ENCODE measurements at regions not wholly inside any gene's neighbourhood (a gene's known extent, or its start where the extent isn't known, plus 50 kb on each side); places are given as distances from the start of the nearest gene placed in this dataset.

DNA sequence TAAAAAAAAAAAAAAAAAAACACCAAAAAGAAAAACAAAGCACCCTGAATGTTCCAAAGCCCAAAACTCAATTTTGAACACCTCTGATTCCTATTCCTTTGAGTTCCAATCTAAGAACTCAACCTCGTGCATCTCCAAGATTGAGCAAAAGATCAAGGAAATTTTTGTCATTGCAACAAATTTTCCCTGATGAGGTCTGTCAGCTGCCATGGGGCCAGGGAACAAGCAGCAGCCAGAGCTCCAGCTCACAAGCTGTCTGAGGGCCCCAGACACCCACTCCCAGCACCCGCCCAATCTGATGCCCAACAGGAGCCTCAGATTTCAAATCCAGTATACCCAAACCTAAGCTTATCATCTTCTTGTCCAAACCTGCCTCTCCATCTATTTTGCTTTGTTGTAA is 87.6 kb upstream of the ACP3 start:
- POLR2A ChIA-PET, result no interaction called here
- 0% methylated on average over 2 of the region's 2 CpGs for WGBS (ENCODE audit: low lambda C conversion rate)
- Histone ChIP-seq H3K4me3 (replicated peaks in 1 of 3; ENCODE audit: insufficient read depth in 1 of 3, low read depth in 2 of 3, low read length in 3 of 3) (no peak overlapping the region), H3K79me2 (ENCODE audit: insufficient read depth, low read length) (no peaks in the 10 kb centered on the region), H3K27me3 (ENCODE audit: control insufficient read depth in 1 of 2, insufficient read depth in 2 of 2, low read length in 2 of 2) (no peaks in the 10 kb centered on the region), H3K9me3 (ENCODE audit: low read length) (no peaks in the 10 kb centered on the region), H3K9ac (ENCODE audit: insufficient read depth, low read depth, low read length) (no peak overlapping the region), H4K20me1 (ENCODE audit: insufficient read depth, low read length) (no peaks in the 10 kb centered on the region), H3K27ac (ENCODE audit: extremely low read length, insufficient read depth, low read length) (no peak overlapping the region), H2AFZ (ENCODE audit: low read length) (no peak overlapping the region), H3K4me1 (ENCODE audit: insufficient read depth, low read length) (no peaks in the 10 kb centered on the region), H3K36me3 (replicated peaks in 1 of 2; ENCODE audit: control insufficient read depth in 1 of 2, insufficient read depth in 2 of 2, low read length in 2 of 2) (no peaks in the 10 kb centered on the region), H3K4me2 (ENCODE audit: low read depth, low read length) (no peak overlapping the region)
- ATAC-seq, result no peak
- no peak for TF ChIP-seq CHCHD3 (CRISPR knock-in tag; IDR thresholded peaks at IDR 0.05)
- TF ChIP-seq, protein P1, sequence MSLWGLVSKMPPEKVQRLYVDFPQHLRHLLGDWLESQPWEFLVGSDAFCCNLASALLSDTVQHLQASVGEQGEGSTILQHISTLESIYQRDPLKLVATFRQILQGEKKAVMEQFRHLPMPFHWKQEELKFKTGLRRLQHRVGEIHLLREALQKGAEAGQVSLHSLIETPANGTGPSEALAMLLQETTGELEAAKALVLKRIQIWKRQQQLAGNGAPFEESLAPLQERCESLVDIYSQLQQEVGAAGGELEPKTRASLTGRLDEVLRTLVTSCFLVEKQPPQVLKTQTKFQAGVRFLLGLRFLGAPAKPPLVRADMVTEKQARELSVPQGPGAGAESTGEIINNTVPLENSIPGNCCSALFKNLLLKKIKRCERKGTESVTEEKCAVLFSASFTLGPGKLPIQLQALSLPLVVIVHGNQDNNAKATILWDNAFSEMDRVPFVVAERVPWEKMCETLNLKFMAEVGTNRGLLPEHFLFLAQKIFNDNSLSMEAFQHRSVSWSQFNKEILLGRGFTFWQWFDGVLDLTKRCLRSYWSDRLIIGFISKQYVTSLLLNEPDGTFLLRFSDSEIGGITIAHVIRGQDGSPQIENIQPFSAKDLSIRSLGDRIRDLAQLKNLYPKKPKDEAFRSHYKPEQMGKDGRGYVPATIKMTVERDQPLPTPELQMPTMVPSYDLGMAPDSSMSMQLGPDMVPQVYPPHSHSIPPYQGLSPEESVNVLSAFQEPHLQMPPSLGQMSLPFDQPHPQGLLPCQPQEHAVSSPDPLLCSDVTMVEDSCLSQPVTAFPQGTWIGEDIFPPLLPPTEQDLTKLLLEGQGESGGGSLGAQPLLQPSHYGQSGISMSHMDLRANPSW (CRISPR knock-in tag; IDR thresholded peaks at IDR 0.05; ENCODE audit: borderline replicate concordance), result no peak
- TF ChIP-seq SAFB2 (CRISPR knock-in tag; IDR thresholded peaks at IDR 0.05; ENCODE audit: borderline replicate concordance, low read depth), result no peak
- TF ChIP-seq ZNF766 (CRISPR knock-in tag; IDR thresholded peaks at IDR 0.05; ENCODE audit: borderline replicate concordance), result no peak
- TF ChIP-seq RBAK (CRISPR knock-in tag; IDR thresholded peaks at IDR 0.05), result no peak
- TF ChIP-seq TARDBP (CRISPR knock-in tag; IDR thresholded peaks at IDR 0.05), result no peak
- TF ChIP-seq, protein P2, sequence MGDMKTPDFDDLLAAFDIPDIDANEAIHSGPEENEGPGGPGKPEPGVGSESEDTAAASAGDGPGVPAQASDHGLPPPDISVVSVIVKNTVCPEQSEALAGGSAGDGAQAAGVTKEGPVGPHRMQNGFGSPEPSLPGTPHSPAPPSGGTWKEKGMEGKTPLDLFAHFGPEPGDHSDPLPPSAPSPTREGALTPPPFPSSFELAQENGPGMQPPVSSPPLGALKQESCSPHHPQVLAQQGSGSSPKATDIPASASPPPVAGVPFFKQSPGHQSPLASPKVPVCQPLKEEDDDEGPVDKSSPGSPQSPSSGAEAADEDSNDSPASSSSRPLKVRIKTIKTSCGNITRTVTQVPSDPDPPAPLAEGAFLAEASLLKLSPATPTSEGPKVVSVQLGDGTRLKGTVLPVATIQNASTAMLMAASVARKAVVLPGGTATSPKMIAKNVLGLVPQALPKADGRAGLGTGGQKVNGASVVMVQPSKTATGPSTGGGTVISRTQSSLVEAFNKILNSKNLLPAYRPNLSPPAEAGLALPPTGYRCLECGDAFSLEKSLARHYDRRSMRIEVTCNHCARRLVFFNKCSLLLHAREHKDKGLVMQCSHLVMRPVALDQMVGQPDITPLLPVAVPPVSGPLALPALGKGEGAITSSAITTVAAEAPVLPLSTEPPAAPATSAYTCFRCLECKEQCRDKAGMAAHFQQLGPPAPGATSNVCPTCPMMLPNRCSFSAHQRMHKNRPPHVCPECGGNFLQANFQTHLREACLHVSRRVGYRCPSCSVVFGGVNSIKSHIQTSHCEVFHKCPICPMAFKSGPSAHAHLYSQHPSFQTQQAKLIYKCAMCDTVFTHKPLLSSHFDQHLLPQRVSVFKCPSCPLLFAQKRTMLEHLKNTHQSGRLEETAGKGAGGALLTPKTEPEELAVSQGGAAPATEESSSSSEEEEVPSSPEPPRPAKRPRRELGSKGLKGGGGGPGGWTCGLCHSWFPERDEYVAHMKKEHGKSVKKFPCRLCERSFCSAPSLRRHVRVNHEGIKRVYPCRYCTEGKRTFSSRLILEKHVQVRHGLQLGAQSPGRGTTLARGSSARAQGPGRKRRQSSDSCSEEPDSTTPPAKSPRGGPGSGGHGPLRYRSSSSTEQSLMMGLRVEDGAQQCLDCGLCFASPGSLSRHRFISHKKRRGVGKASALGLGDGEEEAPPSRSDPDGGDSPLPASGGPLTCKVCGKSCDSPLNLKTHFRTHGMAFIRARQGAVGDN (CRISPR knock-in tag; IDR thresholded peaks at IDR 0.05), result no peak
- no peak for TF ChIP-seq ZFP62 (CRISPR knock-in tag; IDR thresholded peaks at IDR 0.05)
- FAIRE-seq, result no peak
- no TSS peak for BruUV-seq (replicated peaks)
- in situ Hi-C loops (cut with HindIII; ENCODE audit: extremely low pct_ligation_motif_present, low pct_unique_long_range_greater_than_20kb) (no loop called here), intact Hi-C loops (cut with micrococcal nuclease; ENCODE audit: unreplicated experiment) (no loop called here)
- CTCF ChIA-PET (ENCODE audit: low intra/inter-chr PET ratio, low total read pairs), result no interaction called here
- no peak for DNase-seq (ENCODE audit: low spot score)

Data from HepG2 (cell line).